ENCODE measurements at regions not wholly inside any gene's neighbourhood (a gene's known extent, or its start where the extent isn't known, plus 50 kb on each side); places are given as distances from the start of the nearest gene placed in this dataset.

- Histone ChIP-seq H3K4me3 (ENCODE audit: low read length in 2 of 2) (no peak overlapping the region), H3K36me3 (ENCODE audit: control insufficient read depth in 2 of 2, insufficient read depth in 2 of 2, low read length in 2 of 2) (no peaks in the 10 kb centered on the region), H3K9me3 (ENCODE audit: control insufficient read depth in 2 of 2, low read length in 2 of 2) (no peaks in the 10 kb centered on the region), H3K4me1 (ENCODE audit: control insufficient read depth in 2 of 2, insufficient read depth in 2 of 2, low read length in 2 of 2) (no peaks in the 10 kb centered on the region), H3K27me3 (ENCODE audit: control insufficient read depth in 2 of 2, insufficient read depth in 2 of 2, low read length in 2 of 2) (no peaks in the 10 kb centered on the region), H3K9ac (ENCODE audit: low read depth in 1 of 2, low read length in 2 of 2) (no peak overlapping the region), H3K27ac (ENCODE audit: low read depth in 2 of 2, low read length in 2 of 2) (no peak overlapping the region)
Measured at GRCh38 chr1:219318826-219319225, 145.1 kb downstream of the LYPLAL1 start.

GRCh38 chr1:219317762-219318353 is 144.2 kb downstream of the LYPLAL1 start:
- H3K9me3 ChIP-seq (ENCODE audit: control insufficient read depth in 2 of 2, low read length in 2 of 2) = no peaks in the 10 kb centered on the region
- no peaks in the 10 kb centered on the region for H3K36me3 ChIP-seq (ENCODE audit: control insufficient read depth in 2 of 2, insufficient read depth in 2 of 2, low read length in 2 of 2)
- no peak overlapping the region for H3K27ac ChIP-seq (ENCODE audit: low read depth in 2 of 2, low read length in 2 of 2)
- no peak overlapping the region for H3K9ac ChIP-seq (ENCODE audit: low read depth in 1 of 2, low read length in 2 of 2)
- no peak overlapping the region for H3K4me3 ChIP-seq (ENCODE audit: low read length in 2 of 2)
- no peaks in the 10 kb centered on the region for H3K4me1 ChIP-seq (ENCODE audit: control insufficient read depth in 2 of 2, insufficient read depth in 2 of 2, low read length in 2 of 2)
- no peaks in the 10 kb centered on the region for H3K27me3 ChIP-seq (ENCODE audit: control insufficient read depth in 2 of 2, insufficient read depth in 2 of 2, low read length in 2 of 2)

GRCh38 chr1:219316066-219316465 is 142.4 kb downstream of the LYPLAL1 start:
- Histone ChIP-seq H3K4me3 (ENCODE audit: low read length in 2 of 2) (no peak overlapping the region), H3K36me3 (ENCODE audit: control insufficient read depth in 2 of 2, insufficient read depth in 2 of 2, low read length in 2 of 2) (no peaks in the 10 kb centered on the region), H3K27me3 (ENCODE audit: control insufficient read depth in 2 of 2, insufficient read depth in 2 of 2, low read length in 2 of 2) (no peaks in the 10 kb centered on the region), H3K4me1 (ENCODE audit: control insufficient read depth in 2 of 2, insufficient read depth in 2 of 2, low read length in 2 of 2) (no peaks in the 10 kb centered on the region), H3K9ac (ENCODE audit: low read depth in 1 of 2, low read length in 2 of 2) (no peak overlapping the region), H3K9me3 (ENCODE audit: control insufficient read depth in 2 of 2, low read length in 2 of 2) (no peaks in the 10 kb centered on the region), H3K27ac (ENCODE audit: low read depth in 2 of 2, low read length in 2 of 2) (no peak overlapping the region)

- no peaks in the 10 kb centered on the region for H3K4me1 ChIP-seq (ENCODE audit: control insufficient read depth in 2 of 2, insufficient read depth in 2 of 2, low read length in 2 of 2)
- no peaks in the 10 kb centered on the region for H3K36me3 ChIP-seq (ENCODE audit: control insufficient read depth in 2 of 2, insufficient read depth in 2 of 2, low read length in 2 of 2)
- no peaks in the 10 kb centered on the region for H3K9me3 ChIP-seq (ENCODE audit: control insufficient read depth in 2 of 2, low read length in 2 of 2)
- H3K27me3 ChIP-seq (ENCODE audit: control insufficient read depth in 2 of 2, insufficient read depth in 2 of 2, low read length in 2 of 2) = no peaks in the 10 kb centered on the region
- H3K27ac ChIP-seq (ENCODE audit: low read depth in 2 of 2, low read length in 2 of 2) = no peak overlapping the region
- H3K9ac ChIP-seq (ENCODE audit: low read depth in 1 of 2, low read length in 2 of 2) = no peak overlapping the region
- no peak overlapping the region for H3K4me3 ChIP-seq (ENCODE audit: low read length in 2 of 2)
Measured at GRCh38 chr1:219313961-219314360, 140.3 kb downstream of the LYPLAL1 start.

GRCh38 chr1:219312967-219313366 is 139.3 kb downstream of the LYPLAL1 start:
- Histone ChIP-seq H3K27ac (ENCODE audit: low read depth in 2 of 2, low read length in 2 of 2) (no peak overlapping the region), H3K4me3 (ENCODE audit: low read length in 2 of 2) (no peak overlapping the region), H3K9ac (ENCODE audit: low read depth in 1 of 2, low read length in 2 of 2) (no peak overlapping the region), H3K4me1 (ENCODE audit: control insufficient read depth in 2 of 2, insufficient read depth in 2 of 2, low read length in 2 of 2) (no peaks in the 10 kb centered on the region), H3K36me3 (ENCODE audit: control insufficient read depth in 2 of 2, insufficient read depth in 2 of 2, low read length in 2 of 2) (no peaks in the 10 kb centered on the region), H3K27me3 (ENCODE audit: control insufficient read depth in 2 of 2, insufficient read depth in 2 of 2, low read length in 2 of 2) (no peaks in the 10 kb centered on the region), H3K9me3 (ENCODE audit: control insufficient read depth in 2 of 2, low read length in 2 of 2) (no peaks in the 10 kb centered on the region)

GRCh38 chr1:219310181-219310728 is 136.6 kb downstream of the LYPLAL1 start:
- Histone ChIP-seq H3K36me3 (ENCODE audit: control insufficient read depth in 2 of 2, insufficient read depth in 2 of 2, low read length in 2 of 2) (no peaks in the 10 kb centered on the region), H3K9me3 (ENCODE audit: control insufficient read depth in 2 of 2, low read length in 2 of 2) (no peaks in the 10 kb centered on the region), H3K9ac (ENCODE audit: low read depth in 1 of 2, low read length in 2 of 2) (no peak overlapping the region)

GRCh38 chr1:219308367-219308766 is 134.7 kb downstream of the LYPLAL1 start:
- H3K36me3 ChIP-seq (ENCODE audit: control insufficient read depth in 2 of 2, insufficient read depth in 2 of 2, low read length in 2 of 2) = no peaks in the 10 kb centered on the region
- H3K27me3 ChIP-seq (ENCODE audit: control insufficient read depth in 2 of 2, insufficient read depth in 2 of 2, low read length in 2 of 2) = no peaks in the 10 kb centered on the region
- H3K27ac ChIP-seq (ENCODE audit: low read depth in 2 of 2, low read length in 2 of 2) = no peak overlapping the region
- H3K9ac ChIP-seq (ENCODE audit: low read depth in 1 of 2, low read length in 2 of 2) = no peak overlapping the region
- H3K9me3 ChIP-seq (ENCODE audit: control insufficient read depth in 2 of 2, low read length in 2 of 2) = no peaks in the 10 kb centered on the region
- H3K4me1 ChIP-seq (ENCODE audit: control insufficient read depth in 2 of 2, insufficient read depth in 2 of 2, low read length in 2 of 2) = no peaks in the 10 kb centered on the region
- no peak overlapping the region for H3K4me3 ChIP-seq (ENCODE audit: low read length in 2 of 2)

More at GRCh38 chr1:219310181-219310728, 136.6 kb downstream of the LYPLAL1 start:
- H3K27ac ChIP-seq (ENCODE audit: low read depth in 2 of 2, low read length in 2 of 2) = no peak overlapping the region
- H3K4me3 ChIP-seq (ENCODE audit: low read length in 2 of 2) = no peak overlapping the region
- H3K27me3 ChIP-seq (ENCODE audit: control insufficient read depth in 2 of 2, insufficient read depth in 2 of 2, low read length in 2 of 2) = no peaks in the 10 kb centered on the region
- no peaks in the 10 kb centered on the region for H3K4me1 ChIP-seq (ENCODE audit: control insufficient read depth in 2 of 2, insufficient read depth in 2 of 2, low read length in 2 of 2)

GRCh38 chr1:219304227-219305226 is 130.8 kb downstream of the LYPLAL1 start:
- Histone ChIP-seq H3K9me3 (ENCODE audit: control insufficient read depth in 2 of 2, low read length in 2 of 2) (no peaks in the 10 kb centered on the region), H3K4me1 (ENCODE audit: control insufficient read depth in 2 of 2, insufficient read depth in 2 of 2, low read length in 2 of 2) (no peaks in the 10 kb centered on the region), H3K4me3 (ENCODE audit: low read length in 2 of 2) (no peak overlapping the region), H3K27ac (ENCODE audit: low read depth in 2 of 2, low read length in 2 of 2) (no peak overlapping the region), H3K27me3 (ENCODE audit: control insufficient read depth in 2 of 2, insufficient read depth in 2 of 2, low read length in 2 of 2) (no peaks in the 10 kb centered on the region), H3K36me3 (ENCODE audit: control insufficient read depth in 2 of 2, insufficient read depth in 2 of 2, low read length in 2 of 2) (no peaks in the 10 kb centered on the region), H3K9ac (ENCODE audit: low read depth in 1 of 2, low read length in 2 of 2) (no peak overlapping the region)

- Histone ChIP-seq H3K9me3 (ENCODE audit: control insufficient read depth in 2 of 2, low read length in 2 of 2) (no peaks in the 10 kb centered on the region), H3K4me3 (ENCODE audit: low read length in 2 of 2) (no peak overlapping the region), H3K9ac (ENCODE audit: low read depth in 1 of 2, low read length in 2 of 2) (no peak overlapping the region), H3K4me1 (ENCODE audit: control insufficient read depth in 2 of 2, insufficient read depth in 2 of 2, low read length in 2 of 2) (no peaks in the 10 kb centered on the region), H3K27me3 (ENCODE audit: control insufficient read depth in 2 of 2, insufficient read depth in 2 of 2, low read length in 2 of 2) (no peaks in the 10 kb centered on the region), H3K27ac (ENCODE audit: low read depth in 2 of 2, low read length in 2 of 2) (no peak overlapping the region), H3K36me3 (ENCODE audit: control insufficient read depth in 2 of 2, insufficient read depth in 2 of 2, low read length in 2 of 2) (no peaks in the 10 kb centered on the region)
Measured at GRCh38 chr1:219302697-219303096, 129.0 kb downstream of the LYPLAL1 start.

- no peaks in the 10 kb centered on the region for H3K4me1 ChIP-seq (ENCODE audit: control insufficient read depth in 2 of 2, insufficient read depth in 2 of 2, low read length in 2 of 2)
- no peak overlapping the region for H3K4me3 ChIP-seq (ENCODE audit: low read length in 2 of 2)
- no peaks in the 10 kb centered on the region for H3K9me3 ChIP-seq (ENCODE audit: control insufficient read depth in 2 of 2, low read length in 2 of 2)
- H3K27ac ChIP-seq (ENCODE audit: low read depth in 2 of 2, low read length in 2 of 2) = no peak overlapping the region
- H3K9ac ChIP-seq (ENCODE audit: low read depth in 1 of 2, low read length in 2 of 2) = no peak overlapping the region
- no peaks in the 10 kb centered on the region for H3K36me3 ChIP-seq (ENCODE audit: control insufficient read depth in 2 of 2, insufficient read depth in 2 of 2, low read length in 2 of 2)
- H3K27me3 ChIP-seq (ENCODE audit: control insufficient read depth in 2 of 2, insufficient read depth in 2 of 2, low read length in 2 of 2) = no peaks in the 10 kb centered on the region
Measured at GRCh38 chr1:219299420-219299819, 125.7 kb downstream of the LYPLAL1 start.

Data from mucosa of rectum (tissue), 2 donors.